SU-DHL-6 (cell line): ENCODE measurements at regions not wholly inside any gene's neighbourhood (a gene's known extent, or its start where the extent isn't known, plus 50 kb on each side); places are given as distances from the start of the nearest gene placed in this dataset.

ENCODE experiments used
- H2AFZ ChIP-seq: fragments of 200-600 bp; sonication (generic); 2 replicates; pipeline ENCODE4 v1.6.1; 2014; ENCODE audit warnings: low read depth, mild to moderate bottlenecking, moderate library complexity, mixed read lengths, antibody characterized with exemption, low read length; ENCODE audit not compliant: severe bottlenecking
- H3F3A ChIP-seq: fragments of 200-600 bp; shearing (Covaris generic); 2 replicates; pipeline ENCODE4 v1.6.0; 2016; ENCODE audit warnings: antibody characterized with exemption, mild to moderate bottlenecking; ENCODE audit not compliant: insufficient read depth
- H3K27ac ChIP-seq: fragments of 200-600 bp; sonication (generic); 2 replicates; pipeline ENCODE4 v1.5.1; 2016; ENCODE audit warnings: low read depth, mild to moderate bottlenecking, low read length, moderate library complexity, mixed read lengths
- H3K27me3 ChIP-seq: fragments of 200-600 bp; sonication (generic), shearing (Covaris generic); 2 replicates; pipeline ENCODE4 v1.6.0; 2014; ENCODE audit warnings: mild to moderate bottlenecking, low read length
- H3K36me3 ChIP-seq: fragments of 200-600 bp; sonication (generic); 2 replicates; pipeline ENCODE4 v1.6.1; 2014; ENCODE audit warnings: mild to moderate bottlenecking, low read length, mixed read lengths
- H3K4me2 ChIP-seq: fragments of 300-600, 200-600 bp; shearing (Covaris generic), sonication (generic); 2 replicates; pipeline ENCODE4 v1.6.0; 2014; ENCODE audit warnings: low read length, low read depth, mild to moderate bottlenecking; ENCODE audit not compliant: poor library complexity, severe bottlenecking
- H3K4me3 ChIP-seq: fragments of 200-600 bp; sonication (generic); 2 replicates; pipeline ENCODE4 v1.5.1; 2014; ENCODE audit warnings: antibody characterized with exemption, low read length, mild to moderate bottlenecking, mixed read lengths; ENCODE audit not compliant: insufficient read depth, poor library complexity, severe bottlenecking
- H3K79me2 ChIP-seq: fragments of 200-600 bp; sonication (generic); 2 replicates; pipeline ENCODE4 v1.6.1; 2014; ENCODE audit warnings: mild to moderate bottlenecking, low read length, moderate library complexity; ENCODE audit not compliant: insufficient read depth
- H3K9ac ChIP-seq: fragments of 200-600 bp; sonication (generic); 2 replicates; pipeline ENCODE4 v1.7.0; 2014; ENCODE audit warnings: mild to moderate bottlenecking, low read length
- H3K9me2 ChIP-seq: fragments of 200-600 bp; sonication (generic); replicated peaks from 2 replicates; pipeline ENCODE4 v1.6.1; 2014; ENCODE audit warnings: low read length; ENCODE audit not compliant: insufficient read depth
- H3K9me3 ChIP-seq: fragments of 200-600 bp; sonication (generic); 2 replicates; pipeline ENCODE4 v1.6.1; 2014; ENCODE audit warnings: low read length, mixed read lengths; ENCODE audit not compliant: insufficient read depth
- H4K20me1 ChIP-seq: fragments of 200-600 bp; sonication (generic); 2 replicates; pipeline ENCODE4 v1.6.1; 2014; ENCODE audit warnings: low read depth, mild to moderate bottlenecking, antibody characterized with exemption, low read length, moderate library complexity, mixed read lengths
- EZH2phosphoT487 ChIP-seq: fragments of 200-600 bp; sonication (generic), shearing (Covaris generic); conservative IDR thresholded peaks from 2 replicates; pipeline ENCODE4 v1.6.1; 2018; ENCODE audit warnings: mild to moderate bottlenecking, antibody characterized with exemption, low read length, moderate library complexity, mixed read lengths
- TF ChIP-seq, protein P1 (sequence below): fragments of 200-600 bp; sonication (generic); IDR thresholded peaks from one replicate; pipeline ENCODE4 v1.5.1; 2017; ENCODE audit warnings: antibody characterized with exemption, mild to moderate bottlenecking, low read length, moderate library complexity; ENCODE audit not compliant: insufficient read depth, poor library complexity, severe bottlenecking

DNA sequence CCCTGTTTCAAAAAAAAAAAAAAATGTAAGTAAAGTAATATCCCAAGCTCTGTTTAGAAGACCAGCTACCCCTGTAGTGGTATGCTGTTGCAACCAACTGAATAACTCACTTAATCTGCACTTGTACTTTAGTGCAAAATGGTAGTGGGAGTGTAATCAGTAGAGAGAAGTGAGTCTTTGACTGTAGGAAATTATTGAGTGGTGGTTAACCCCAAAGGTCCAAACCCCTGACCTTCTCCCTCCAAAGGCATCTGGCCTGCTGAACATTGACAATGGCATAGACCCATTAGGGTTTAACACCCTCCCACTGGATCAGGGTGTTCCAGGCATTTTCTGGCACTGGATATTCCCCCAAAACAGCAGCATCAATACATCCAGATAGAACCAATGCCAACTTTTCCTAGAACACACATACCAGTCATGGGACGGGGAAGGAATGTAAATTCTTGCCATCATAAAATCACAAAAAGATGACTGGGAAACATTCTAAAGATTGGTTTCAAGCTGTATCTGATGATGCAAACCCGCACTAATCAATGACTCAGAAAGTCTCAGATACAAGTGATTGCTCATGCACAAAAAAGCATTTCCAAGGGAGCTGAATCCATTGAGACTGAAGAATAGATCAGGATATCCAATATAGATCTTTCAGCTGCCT lies 110.3 kb downstream of the MRPL39 start:
- H3K36me3 ChIP-seq, result no peaks in the 10 kb centered on the region
- no peaks in the 10 kb centered on the region for H3K9me3 ChIP-seq
- H4K20me1 ChIP-seq, result no peaks in the 10 kb centered on the region
- H3K79me2 ChIP-seq, result no peaks in the 10 kb centered on the region
- TF ChIP-seq EZH2phosphoT487, result no peak
- TF ChIP-seq, protein P1, sequence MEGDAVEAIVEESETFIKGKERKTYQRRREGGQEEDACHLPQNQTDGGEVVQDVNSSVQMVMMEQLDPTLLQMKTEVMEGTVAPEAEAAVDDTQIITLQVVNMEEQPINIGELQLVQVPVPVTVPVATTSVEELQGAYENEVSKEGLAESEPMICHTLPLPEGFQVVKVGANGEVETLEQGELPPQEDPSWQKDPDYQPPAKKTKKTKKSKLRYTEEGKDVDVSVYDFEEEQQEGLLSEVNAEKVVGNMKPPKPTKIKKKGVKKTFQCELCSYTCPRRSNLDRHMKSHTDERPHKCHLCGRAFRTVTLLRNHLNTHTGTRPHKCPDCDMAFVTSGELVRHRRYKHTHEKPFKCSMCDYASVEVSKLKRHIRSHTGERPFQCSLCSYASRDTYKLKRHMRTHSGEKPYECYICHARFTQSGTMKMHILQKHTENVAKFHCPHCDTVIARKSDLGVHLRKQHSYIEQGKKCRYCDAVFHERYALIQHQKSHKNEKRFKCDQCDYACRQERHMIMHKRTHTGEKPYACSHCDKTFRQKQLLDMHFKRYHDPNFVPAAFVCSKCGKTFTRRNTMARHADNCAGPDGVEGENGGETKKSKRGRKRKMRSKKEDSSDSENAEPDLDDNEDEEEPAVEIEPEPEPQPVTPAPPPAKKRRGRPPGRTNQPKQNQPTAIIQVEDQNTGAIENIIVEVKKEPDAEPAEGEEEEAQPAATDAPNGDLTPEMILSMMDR, result no peak
- no peak overlapping the region for H3K4me2 ChIP-seq
- H3K4me3 ChIP-seq, result no peak overlapping the region
- H3K27ac ChIP-seq, result no peak overlapping the region
- no peak overlapping the region for H3K9ac ChIP-seq
- no peaks in the 10 kb centered on the region for H3F3A ChIP-seq
- H2AFZ ChIP-seq, result no peak overlapping the region
- no peaks in the 10 kb centered on the region for H3K9me2 ChIP-seq
- no peaks in the 10 kb centered on the region for H3K27me3 ChIP-seq

DNA sequence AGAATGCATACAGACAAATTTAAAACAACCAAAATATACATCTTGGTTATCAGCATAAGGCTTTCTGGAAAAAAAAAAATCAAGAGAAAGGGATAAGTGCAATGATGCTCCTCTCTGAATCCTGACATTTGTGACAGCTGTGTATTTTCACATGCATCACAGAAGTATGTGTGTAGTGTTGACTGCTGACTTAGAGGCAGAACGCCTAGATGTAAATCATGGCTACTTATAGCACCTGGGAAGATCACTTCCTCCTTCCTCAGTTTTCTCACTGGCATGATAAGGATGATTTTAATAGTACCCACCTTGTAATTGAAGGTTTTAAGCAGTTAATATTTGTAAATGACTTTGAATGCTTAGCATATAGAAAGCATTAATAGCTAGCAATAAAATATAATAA lies 112.5 kb downstream of the MRPL39 start:
- H3K9me3 ChIP-seq, result no peaks in the 10 kb centered on the region
- no peaks in the 10 kb centered on the region for H3K27me3 ChIP-seq
- no peak for TF ChIP-seq EZH2phosphoT487
- TF ChIP-seq, protein P1, result no peak
- H3K4me3 ChIP-seq, result no peak overlapping the region
- no peak overlapping the region for H3K9ac ChIP-seq
- no peaks in the 10 kb centered on the region for H3K36me3 ChIP-seq
- no peaks in the 10 kb centered on the region for H4K20me1 ChIP-seq
- H3F3A ChIP-seq, result no peaks in the 10 kb centered on the region
- no peak overlapping the region for H3K4me2 ChIP-seq
- no peak overlapping the region for H2AFZ ChIP-seq
- no peaks in the 10 kb centered on the region for H3K79me2 ChIP-seq
- H3K27ac ChIP-seq, result no peak overlapping the region
- no peaks in the 10 kb centered on the region for H3K9me2 ChIP-seq

DNA sequence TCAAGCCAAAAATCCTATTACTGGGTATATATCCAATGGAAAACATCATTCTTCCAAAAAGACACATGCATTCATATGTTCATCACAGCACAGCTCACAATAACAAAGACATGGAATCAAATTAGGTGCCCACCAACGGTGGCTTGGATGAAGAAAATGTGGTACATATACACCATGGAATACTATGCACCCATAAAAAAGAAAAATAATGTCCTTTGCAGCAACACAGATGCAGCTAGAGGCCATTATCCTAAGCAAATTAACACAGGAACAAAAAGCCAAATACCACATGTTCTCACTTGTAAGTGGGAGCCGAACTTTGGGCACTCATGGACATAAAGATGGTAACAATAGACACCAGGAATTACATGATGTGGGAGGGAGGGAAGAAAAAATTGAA lies 113.6 kb downstream of the MRPL39 start:
- no peaks in the 10 kb centered on the region for H3K9me2 ChIP-seq
- H3F3A ChIP-seq, result no peaks in the 10 kb centered on the region
- H3K27me3 ChIP-seq, result no peaks in the 10 kb centered on the region
- no peak overlapping the region for H3K4me2 ChIP-seq
- no peak overlapping the region for H3K4me3 ChIP-seq
- H3K9me3 ChIP-seq, result no peaks in the 10 kb centered on the region
- H2AFZ ChIP-seq, result no peak overlapping the region
- TF ChIP-seq, protein P1, result no peak
- no peak for TF ChIP-seq EZH2phosphoT487
- no peak overlapping the region for H3K27ac ChIP-seq
- H3K79me2 ChIP-seq, result no peaks in the 10 kb centered on the region
- no peaks in the 10 kb centered on the region for H3K36me3 ChIP-seq
- no peak overlapping the region for H3K9ac ChIP-seq
- H4K20me1 ChIP-seq, result no peaks in the 10 kb centered on the region
